GM13976 (cell line): ENCODE measurements at regions not wholly inside any gene's neighbourhood (a gene's known extent, or its start where the extent isn't known, plus 50 kb on each side); places are given as distances from the start of the nearest gene placed in this dataset.
"Not testable (repeated sequence)": the region's sequence is repeated elsewhere in the genome, so short reads cannot be mapped to it uniquely, and the experiment has no call there.

Experiments
- DNase-seq: peaks from one replicate; pipeline ENCODE4 v3.0.0; 2012; ENCODE audit warnings: low spot score
- in situ Hi-C: fragments of 300-500 bp; cut with MboI; formaldehyde crosslinking; loops from one replicate; pipeline ENCODE4 v1.12.0; 2022; ENCODE audit warnings: low sequenced_read_pairs, mixed read lengths, inconsistent platforms; ENCODE audit not compliant: unreplicated experiment
- TF ChIP-seq, protein P1 (sequence below): IDR thresholded peaks from 2 replicates; pipeline ENCODE4 v1.5.1; 2012; ENCODE audit warnings: borderline replicate concordance, mild to moderate bottlenecking; ENCODE audit not compliant: insufficient read depth; ENCODE audit errors: extremely low read depth, missing control alignments, control extremely low read depth

DNA sequence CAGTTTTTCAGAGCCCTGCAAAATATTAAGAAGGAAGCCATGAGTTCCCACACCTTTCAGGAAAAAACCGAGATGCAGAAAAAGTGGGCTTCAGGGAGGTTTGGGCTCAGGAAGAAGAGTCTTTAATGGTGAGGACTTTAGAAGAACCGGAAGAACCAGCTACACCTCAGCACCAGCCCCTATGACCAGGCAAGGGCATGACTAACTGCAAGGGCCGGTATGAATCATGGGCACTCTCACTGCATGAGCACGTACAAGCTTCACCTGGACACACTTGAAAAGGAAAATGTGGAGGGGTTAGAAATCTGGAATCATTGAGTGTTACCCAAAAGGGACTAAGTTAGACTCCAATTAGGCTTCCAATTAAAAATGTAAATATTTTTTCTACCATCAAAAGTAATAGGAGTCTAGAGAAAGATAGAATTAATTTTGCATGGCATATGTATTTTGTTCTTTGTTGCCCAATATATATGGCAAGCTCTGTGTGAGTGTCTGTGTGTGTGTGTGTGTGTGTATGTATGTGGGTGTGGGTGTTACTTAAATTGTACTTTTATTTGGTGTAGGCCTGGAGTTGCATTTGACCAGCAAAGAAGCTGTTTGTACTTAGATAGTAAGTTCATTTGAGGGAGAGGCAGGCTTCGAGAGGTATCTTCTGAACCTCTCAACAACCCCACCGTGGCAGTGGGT lies 66.5 kb upstream of the THUMPD2 start:
- in situ Hi-C loops = no loop called here
- TF ChIP-seq, protein P1, sequence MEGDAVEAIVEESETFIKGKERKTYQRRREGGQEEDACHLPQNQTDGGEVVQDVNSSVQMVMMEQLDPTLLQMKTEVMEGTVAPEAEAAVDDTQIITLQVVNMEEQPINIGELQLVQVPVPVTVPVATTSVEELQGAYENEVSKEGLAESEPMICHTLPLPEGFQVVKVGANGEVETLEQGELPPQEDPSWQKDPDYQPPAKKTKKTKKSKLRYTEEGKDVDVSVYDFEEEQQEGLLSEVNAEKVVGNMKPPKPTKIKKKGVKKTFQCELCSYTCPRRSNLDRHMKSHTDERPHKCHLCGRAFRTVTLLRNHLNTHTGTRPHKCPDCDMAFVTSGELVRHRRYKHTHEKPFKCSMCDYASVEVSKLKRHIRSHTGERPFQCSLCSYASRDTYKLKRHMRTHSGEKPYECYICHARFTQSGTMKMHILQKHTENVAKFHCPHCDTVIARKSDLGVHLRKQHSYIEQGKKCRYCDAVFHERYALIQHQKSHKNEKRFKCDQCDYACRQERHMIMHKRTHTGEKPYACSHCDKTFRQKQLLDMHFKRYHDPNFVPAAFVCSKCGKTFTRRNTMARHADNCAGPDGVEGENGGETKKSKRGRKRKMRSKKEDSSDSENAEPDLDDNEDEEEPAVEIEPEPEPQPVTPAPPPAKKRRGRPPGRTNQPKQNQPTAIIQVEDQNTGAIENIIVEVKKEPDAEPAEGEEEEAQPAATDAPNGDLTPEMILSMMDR = no peak
- DNase-seq = no peak

- in situ Hi-C loops = no loop called here
- TF ChIP-seq, protein P1 = no peak
- DNase-seq = no peak
Observed at GRCh38 chr2:39839261-39839848, 60.3 kb upstream of the THUMPD2 start.

- in situ Hi-C loops = no loop called here
- no peak for DNase-seq
- TF ChIP-seq, protein P1 = no peak
Observed at GRCh38 chr2:39838589-39838988, 59.5 kb upstream of the THUMPD2 start.

GRCh38 chr2:39837856-39838453 lies 58.9 kb upstream of the THUMPD2 start:
- TF ChIP-seq, protein P1 = peak; percentile 80
- in situ Hi-C loops = no loop called here
- DNase-seq = peak; percentile 43

GRCh38 chr2:39836638-39837037 lies 57.6 kb upstream of the THUMPD2 start:
- in situ Hi-C loops = no loop called here
- no peak for DNase-seq
- TF ChIP-seq, protein P1 = no peak

GRCh38 chr2:39834426-39834825 lies 55.4 kb upstream of the THUMPD2 start:
- TF ChIP-seq, protein P1 = no peak
- in situ Hi-C loops = no loop called here
- no peak for DNase-seq

DNA sequence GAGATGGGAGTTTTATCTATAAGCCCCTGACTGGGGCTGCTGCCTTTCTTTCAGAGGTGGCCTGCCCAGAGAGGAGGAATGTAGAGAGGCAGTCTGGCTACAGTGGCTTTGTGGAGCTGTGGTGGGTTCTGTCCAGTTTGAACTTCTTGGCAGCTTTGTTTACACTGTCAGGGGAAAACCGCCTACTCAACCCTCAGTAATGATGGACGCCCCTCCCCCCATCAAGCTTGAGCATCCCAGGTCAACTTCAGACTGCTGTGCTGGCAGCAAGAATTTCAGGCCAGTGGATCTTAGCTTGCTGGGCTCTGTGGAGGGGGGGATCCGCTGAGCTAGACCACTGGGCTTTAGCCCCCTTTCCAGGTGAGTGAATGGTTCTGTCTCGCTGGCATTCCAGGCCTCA lies 51.6 kb upstream of the THUMPD2 start:
- DNase-seq, in situ Hi-C loops: not testable (repeated sequence)
